Endothelial cell of umbilical vein (primary cell): ENCODE measurements at regions not wholly inside any gene's neighbourhood (a gene's known extent, or its start where the extent isn't known, plus 50 kb on each side); places are given as distances from the start of the nearest gene placed in this dataset.

Experiments used
- BruUV-seq: library from RNA; stranded (reverse); fragments of 400-500 nt; replicated peaks from 2 replicates; lab custom pipeline; 2021; lab: Mats Ljungman, UMichigan
- CTCF ChIA-PET: fragments of 300-600, 350-600 bp; sonication (Branson Sonifier 250); formaldehyde crosslinking; loops from one replicate; lab custom pipeline; 2021; ENCODE audit warnings: antibody characterized with exemption, inconsistent platforms; lab: Charles Lee
- POLR2A ChIA-PET: fragments of 300-600, 350-600 bp; sonication (Branson Sonifier 250); formaldehyde crosslinking; loops from one replicate; lab custom pipeline; 2021; ENCODE audit warnings: antibody characterized with exemption, inconsistent platforms; lab: Charles Lee
- DNase-seq: peaks from one replicate; pipeline ENCODE4 v3.0.0-alpha.2; 2011; ENCODE audit warnings: low read depth, low spot score
- FAIRE-seq: peaks from 2 replicates; lab custom pipeline; 2011; peaks lifted over from hg19 to GRCh38; lab: Jason Lieb, UNC
- H2AFZ ChIP-seq: 2 replicates; pipeline ENCODE4 v1.6.0; 2012; ENCODE audit warnings: low read depth, low read length, control low read depth, inconsistent platforms
- H3K27ac ChIP-seq: 2 replicates; pipeline ENCODE4 v1.5.1; 2011; ENCODE audit warnings: low read depth, mild to moderate bottlenecking, control low read depth, low read length, moderate library complexity; ENCODE audit not compliant: insufficient read depth
- H3K27me3 ChIP-seq, 2 experiments: 2 replicates each; pipeline versions ENCODE4 v1.6.0 to v1.6.1; 2011; ENCODE audit warnings: low read length in 2 of 2, mixed read lengths in 1 of 2; ENCODE audit not compliant: control insufficient read depth in 2 of 2, insufficient read depth in 2 of 2
- H3K36me3 ChIP-seq, 2 experiments: 2 replicates in 1 of 2; 3 replicates in 1 of 2; pipeline ENCODE4 v1.5.1; 2011; ENCODE audit warnings: low read length in 2 of 2, mild to moderate bottlenecking in 1 of 2, moderate library complexity in 1 of 2; ENCODE audit not compliant: control insufficient read depth in 2 of 2, insufficient read depth in 2 of 2; ENCODE audit errors: extremely low read depth in 1 of 2
- H3K4me1 ChIP-seq: 3 replicates; pipeline ENCODE4 v1.5.1; 2011; ENCODE audit warnings: mild to moderate bottlenecking, low read length; ENCODE audit not compliant: control insufficient read depth, insufficient read depth; ENCODE audit errors: extremely low read depth
- H3K4me2 ChIP-seq: 2 replicates; pipeline ENCODE4 v1.6.1; 2011; ENCODE audit warnings: low read length, control low read depth, mixed read lengths; ENCODE audit not compliant: insufficient read depth
- H3K4me3 ChIP-seq, 3 experiments: fragments of 200-600 bp in 1 of 3; sonication (generic), shearing (Covaris generic) in 1 of 3; replicated peaks in 1 of 3; 2 replicates each; pipeline ENCODE4 v1.5.1; 2011 to 2016; ENCODE audit warnings: control low read depth in 3 of 3, low read length in 3 of 3, mild to moderate bottlenecking in 2 of 3, inconsistent platforms in 1 of 3, low read depth in 1 of 3, moderate library complexity in 1 of 3; ENCODE audit not compliant: insufficient read depth in 1 of 3
- H3K79me2 ChIP-seq: 2 replicates; pipeline ENCODE4 v1.6.0; 2012; ENCODE audit warnings: low read length, inconsistent platforms; ENCODE audit not compliant: control insufficient read depth, insufficient read depth
- H3K9ac ChIP-seq: replicated peaks from 2 replicates; pipeline ENCODE3; 2011; ENCODE audit warnings: low read length, control low read depth; ENCODE audit not compliant: insufficient read depth; ENCODE audit errors: extremely low read depth
- H3K9me1 ChIP-seq: replicated peaks from 3 replicates; pipeline ENCODE4 v1.6.0; 2011; ENCODE audit warnings: mild to moderate bottlenecking, low read length; ENCODE audit not compliant: control insufficient read depth, insufficient read depth; ENCODE audit errors: extremely low read depth
- H3K9me3 ChIP-seq: replicated peaks from 2 replicates; pipeline ENCODE4 v1.5.1; 2012; ENCODE audit warnings: low read length, inconsistent platforms; ENCODE audit not compliant: control insufficient read depth, insufficient read depth
- H4K20me1 ChIP-seq: replicated peaks from 2 replicates; pipeline ENCODE3; 2011; ENCODE audit warnings: mild to moderate bottlenecking, low read length; ENCODE audit not compliant: control insufficient read depth, insufficient read depth; ENCODE audit errors: extremely low read depth
- EZH2 ChIP-seq: IDR thresholded peaks from 2 replicates; pipeline ENCODE4 v1.6.1; 2012; ENCODE audit warnings: borderline replicate concordance, low read depth, mild to moderate bottlenecking, moderate library complexity, low read length, inconsistent platforms; ENCODE audit not compliant: severe bottlenecking
- FOS ChIP-seq: IDR thresholded peaks from 2 replicates; pipeline ENCODE4 v1.6.1; 2011; ENCODE audit warnings: mild to moderate bottlenecking, low read length, moderate library complexity, borderline replicate concordance; ENCODE audit not compliant: insufficient read depth
- GATA2 ChIP-seq: IDR thresholded peaks from 2 replicates; pipeline ENCODE4 v1.7.0; 2011; ENCODE audit warnings: low read depth, mild to moderate bottlenecking, moderate library complexity, mixed read lengths, low read length; ENCODE audit not compliant: insufficient read length, insufficient read depth
- JUN ChIP-seq: IDR thresholded peaks from 2 replicates; pipeline ENCODE4 v1.6.1; 2011; ENCODE audit warnings: borderline replicate concordance, low read depth; ENCODE audit not compliant: insufficient read length, insufficient read depth
- MAX ChIP-seq: IDR thresholded peaks from 2 replicates; pipeline ENCODE4 v1.6.1; 2011; ENCODE audit not compliant: insufficient read depth, insufficient read length
- MYC ChIP-seq: IDR thresholded peaks from one replicate; pipeline ENCODE4 v1.6.1; 2011; ENCODE audit warnings: mild to moderate bottlenecking, low read depth, low read length
- POLR2A ChIP-seq: IDR thresholded peaks from 2 replicates; pipeline ENCODE4 v1.6.1; 2012; ENCODE audit warnings: low read depth, mild to moderate bottlenecking, control low read depth, low read length
- POLR2AphosphoS5 ChIP-seq: IDR thresholded peaks from 2 replicates; pipeline ENCODE4 v1.6.1; 2012; ENCODE audit warnings: low read depth, mild to moderate bottlenecking, control low read depth, low read length, moderate library complexity; ENCODE audit not compliant: insufficient read depth
- dilution Hi-C: fragments of 300-500 bp; cut with MboI; formaldehyde crosslinking; loops from one replicate; pipeline ENCODE4 v1.15.0; 2019; ENCODE audit warnings: low sequenced_read_pairs; ENCODE audit not compliant: extremely low pct_ligation_motif_present
- intact Hi-C: fragments of 100-400 bp; cut with micrococcal nuclease; formaldehyde crosslinking; loops from one replicate; pipeline ENCODE4 v1.10.0; 2022
- TF ChIP-seq, protein P1 (sequence below), 2 donors: IDR thresholded peaks; 1 replicate in 1 of 2; 2 replicates in 1 of 2; pipeline ENCODE4 v1.5.1; 2011; ENCODE audit warnings: low read length in 2 of 2, mild to moderate bottlenecking in 2 of 2, moderate library complexity in 2 of 2, control low read depth in 1 of 2, inconsistent platforms in 1 of 2, low read depth in 1 of 2; ENCODE audit not compliant: insufficient read depth in 1 of 2; ENCODE audit errors: extremely low read depth in 1 of 2

DNA sequence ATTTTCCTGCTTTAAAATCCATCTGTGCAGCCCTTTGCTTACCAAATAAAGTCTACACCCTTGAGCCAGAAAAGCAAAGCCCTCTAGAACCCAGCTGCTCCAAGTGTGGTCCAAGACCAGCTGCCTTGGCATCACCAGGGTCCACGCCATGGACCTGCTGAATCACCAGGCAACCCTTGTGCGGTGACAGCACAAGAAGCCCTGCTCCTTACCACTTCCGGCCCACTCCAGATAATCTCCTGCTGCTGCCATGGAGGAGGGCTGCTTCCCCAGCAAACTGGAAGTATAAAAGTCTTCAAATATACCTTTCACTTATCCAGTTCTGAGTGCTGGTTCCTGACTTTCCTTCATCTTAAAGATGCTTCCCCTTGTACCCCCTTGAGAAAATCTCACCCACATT, 106.0 kb upstream of the PKDCC start:
- POLR2A ChIA-PET, result no interaction called here
- Histone ChIP-seq H3K27me3 (peaks cover 0 to 1% of the 10 kb centered on the region in 2 experiments), H3K4me2 (no peak overlapping the region), H3K9me1 (no peaks in the 10 kb centered on the region), H3K9ac (no peak overlapping the region), H3K79me2 (no peaks in the 10 kb centered on the region), H3K36me3 (no peaks in the 10 kb centered on the region), H3K4me3 (no peak overlapping the region), H3K27ac (no peak overlapping the region), H3K4me1 (no peaks in the 10 kb centered on the region), H4K20me1 (no peaks in the 10 kb centered on the region), H3K9me3 (no peaks in the 10 kb centered on the region), H2AFZ (no peak overlapping the region)
- dilution Hi-C loops (no loop called here), intact Hi-C loops (no loop called here)
- BruUV-seq, result no TSS peak
- FAIRE-seq (no peak), DNase-seq (no peak)
- TF ChIP-seq MYC (no peak), POLR2A (no peak), MAX (no peak), GATA2 (no peak), JUN (no peak), EZH2 (no peak), FOS (no peak), POLR2AphosphoS5 (no peak)
- TF ChIP-seq, protein P1, sequence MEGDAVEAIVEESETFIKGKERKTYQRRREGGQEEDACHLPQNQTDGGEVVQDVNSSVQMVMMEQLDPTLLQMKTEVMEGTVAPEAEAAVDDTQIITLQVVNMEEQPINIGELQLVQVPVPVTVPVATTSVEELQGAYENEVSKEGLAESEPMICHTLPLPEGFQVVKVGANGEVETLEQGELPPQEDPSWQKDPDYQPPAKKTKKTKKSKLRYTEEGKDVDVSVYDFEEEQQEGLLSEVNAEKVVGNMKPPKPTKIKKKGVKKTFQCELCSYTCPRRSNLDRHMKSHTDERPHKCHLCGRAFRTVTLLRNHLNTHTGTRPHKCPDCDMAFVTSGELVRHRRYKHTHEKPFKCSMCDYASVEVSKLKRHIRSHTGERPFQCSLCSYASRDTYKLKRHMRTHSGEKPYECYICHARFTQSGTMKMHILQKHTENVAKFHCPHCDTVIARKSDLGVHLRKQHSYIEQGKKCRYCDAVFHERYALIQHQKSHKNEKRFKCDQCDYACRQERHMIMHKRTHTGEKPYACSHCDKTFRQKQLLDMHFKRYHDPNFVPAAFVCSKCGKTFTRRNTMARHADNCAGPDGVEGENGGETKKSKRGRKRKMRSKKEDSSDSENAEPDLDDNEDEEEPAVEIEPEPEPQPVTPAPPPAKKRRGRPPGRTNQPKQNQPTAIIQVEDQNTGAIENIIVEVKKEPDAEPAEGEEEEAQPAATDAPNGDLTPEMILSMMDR (IDR thresholded peaks at IDR 0.05; ENCODE audit: extremely low read depth in 1 of 2, insufficient read depth in 1 of 2, low read depth in 1 of 2, low read length in 2 of 2), result no peak
- CTCF ChIA-PET, result no interaction called here
